H1 (cell line): ENCODE measurements at regions not wholly inside any gene's neighbourhood (a gene's known extent, or its start where the extent isn't known, plus 50 kb on each side); places are given as distances from the start of the nearest gene placed in this dataset.

Experiments used
- CTCF ChIA-PET: fragments of 300-600 bp; sonication (Branson Sonifier 250); formaldehyde crosslinking; loops from one replicate; lab custom pipeline; 2021; ENCODE audit not compliant: partially characterized antibody; lab: Charles Lee
- POLR2A ChIA-PET: fragments of 300-600 bp; sonication (Branson Sonifier 250); formaldehyde crosslinking; loops from one replicate; lab custom pipeline; 2021; ENCODE audit warnings: inconsistent platforms; ENCODE audit not compliant: partially characterized antibody; lab: Charles Lee
- DNase-seq, 2 experiments: peaks; one replicate each; pipeline versions ENCODE4 v3.0.0 to v3.0.0-alpha.2; 2010 to 2022; ENCODE audit warnings: low spot score in 2 of 2, low read depth in 1 of 2, mixed read lengths in 1 of 2
- FAIRE-seq: peaks from 2 replicates; lab custom pipeline; 2011; peaks lifted over from hg19 to GRCh38; lab: Jason Lieb, UNC
- H2AFZ ChIP-seq: 2 replicates; pipeline ENCODE4 v1.8.1; 2012; ENCODE audit warnings: low read length, inconsistent platforms
- H2AK5ac ChIP-seq: 2 replicates; pipeline ENCODE4 v1.6.1; 2013; ENCODE audit warnings: low read depth, low read length
- H2BK120ac ChIP-seq: replicated peaks from 2 replicates; pipeline ENCODE3; 2013; ENCODE audit warnings: low read depth, low read length, inconsistent platforms
- H2BK12ac ChIP-seq: 2 replicates; pipeline ENCODE4 v1.6.1; 2013; ENCODE audit warnings: low read depth, low read length
- H2BK15ac ChIP-seq: 2 replicates; pipeline ENCODE4 v1.6.1; 2013; ENCODE audit warnings: low read length
- H2BK20ac ChIP-seq: 2 replicates; pipeline ENCODE4 v1.6.1; 2013; ENCODE audit warnings: low read length
- H2BK5ac ChIP-seq: 2 replicates; pipeline ENCODE4 v1.6.1; 2013; ENCODE audit warnings: low read depth, low read length
- H3K14ac ChIP-seq: 2 replicates; pipeline ENCODE4 v1.6.1; 2013; ENCODE audit warnings: inconsistent platforms; ENCODE audit not compliant: insufficient read length
- H3K18ac ChIP-seq: 2 replicates; pipeline ENCODE4 v1.6.1; 2013; ENCODE audit warnings: low read length; ENCODE audit errors: extremely low read depth
- H3K23ac ChIP-seq: 2 replicates; pipeline ENCODE4 v1.6.1; 2013; ENCODE audit warnings: inconsistent platforms; ENCODE audit not compliant: insufficient read length
- H3K23me2 ChIP-seq: 2 replicates; pipeline ENCODE4 v1.6.1; 2013; ENCODE audit warnings: low read depth, low read length
- H3K27ac ChIP-seq: 2 replicates; pipeline ENCODE4 v1.6.1; 2011; ENCODE audit warnings: low read depth, low read length, inconsistent platforms
- H3K27me3 ChIP-seq, 4 experiments: replicated peaks in 1 of 4; 1 replicate in 1 of 4; 2 replicates in 3 of 4; pipeline versions ENCODE4 v1.6.1 to v1.8.1; 2011 to 2013; ENCODE audit warnings: low read length in 3 of 4, mild to moderate bottlenecking in 3 of 4, inconsistent platforms in 2 of 4, mixed read lengths in 2 of 4, moderate library complexity in 1 of 4; ENCODE audit not compliant: control insufficient read depth in 3 of 4, insufficient read depth in 3 of 4; ENCODE audit errors: extremely low read depth in 1 of 4
- H3K36me3 ChIP-seq, 4 experiments: 2 replicates each; pipeline versions ENCODE4 v1.6.1 to v1.8.1; 2011 to 2013; ENCODE audit warnings: mild to moderate bottlenecking in 4 of 4, low read length in 3 of 4, moderate library complexity in 2 of 4, control low read depth in 1 of 4, inconsistent platforms in 1 of 4; ENCODE audit not compliant: insufficient read depth in 4 of 4, control insufficient read depth in 2 of 4
- H3K4ac ChIP-seq: replicated peaks from 2 replicates; pipeline ENCODE3; 2013; ENCODE audit warnings: low read length, low read depth, mixed read lengths, inconsistent platforms; ENCODE audit not compliant: insufficient read length
- H3K4me1 ChIP-seq, 4 experiments: replicated peaks in 1 of 4; 1 replicate in 1 of 4; 2 replicates in 3 of 4; pipeline versions ENCODE4 v1.6.1 to v1.8.1; 2011 to 2013; ENCODE audit warnings: low read length in 3 of 4, inconsistent platforms in 2 of 4, mixed read lengths in 1 of 4; ENCODE audit not compliant: insufficient read depth in 4 of 4, control insufficient read depth in 3 of 4
- H3K4me2 ChIP-seq, 2 experiments: 2 replicates each; pipeline versions ENCODE4 v1.6.1 to v1.8.1; 2011 to 2013; ENCODE audit warnings: low read depth in 2 of 2, low read length in 2 of 2, control low read depth in 1 of 2, inconsistent platforms in 1 of 2, mild to moderate bottlenecking in 1 of 2; ENCODE audit not compliant: insufficient read depth in 1 of 2
- H3K4me3 ChIP-seq, 4 experiments: fragments of 200-600, 300-600 bp in 1 of 4; sonication (generic), shearing (Covaris generic), sonication (Bioruptor Twin) in 1 of 4; 2 replicates each; pipeline versions ENCODE4 v1.5.1 to v1.8.1; 2011 to 2016; ENCODE audit warnings: low read length in 4 of 4, low read depth in 3 of 4, control low read depth in 2 of 4, inconsistent platforms in 2 of 4, mild to moderate bottlenecking in 2 of 4, mixed read lengths in 1 of 4, moderate library complexity in 1 of 4; ENCODE audit not compliant: insufficient read depth in 2 of 4; ENCODE audit errors: extremely low read depth in 1 of 4
- H3K56ac ChIP-seq: replicated peaks from 2 replicates; pipeline ENCODE3; 2013; ENCODE audit warnings: low read depth, mild to moderate bottlenecking, mixed read lengths, low read length, inconsistent platforms; ENCODE audit not compliant: insufficient read length
- H3K79me1 ChIP-seq: 2 replicates; pipeline ENCODE4 v1.6.1; 2013; ENCODE audit warnings: low read depth, low read length, control low read depth
- H3K79me2 ChIP-seq, 2 experiments: 2 replicates each; pipeline versions ENCODE4 v1.6.1 to v1.8.1; 2012 to 2013; ENCODE audit warnings: low read length in 2 of 2, mild to moderate bottlenecking in 2 of 2, inconsistent platforms in 1 of 2; ENCODE audit not compliant: insufficient read depth in 2 of 2, control insufficient read depth in 1 of 2
- H3K9ac ChIP-seq, 4 experiments: replicated peaks in 1 of 4; 1 replicate in 1 of 4; 2 replicates in 3 of 4; pipeline versions ENCODE4 v1.6.1 to v1.8.1; 2011 to 2013; ENCODE audit warnings: low read depth in 3 of 4, low read length in 3 of 4, control low read depth in 2 of 4, mild to moderate bottlenecking in 2 of 4, moderate library complexity in 2 of 4, inconsistent platforms in 1 of 4; ENCODE audit errors: extremely low read depth in 1 of 4
- H3K9me3 ChIP-seq, 2 experiments: 2 replicates each; pipeline versions ENCODE4 v1.6.1 to v1.8.1; 2012 to 2013; ENCODE audit warnings: mild to moderate bottlenecking in 2 of 2, moderate library complexity in 2 of 2, control low read depth in 1 of 2, inconsistent platforms in 1 of 2, low read depth in 1 of 2, low read length in 1 of 2, mixed read lengths in 1 of 2; ENCODE audit not compliant: insufficient read depth in 2 of 2
- H4K20me1 ChIP-seq, 2 experiments: replicated peaks in 1 of 2; 2 replicates each; pipeline versions ENCODE3 to v1.8.1; 2011 to 2013; ENCODE audit warnings: inconsistent platforms in 2 of 2, low read length in 2 of 2, mild to moderate bottlenecking in 1 of 2; ENCODE audit not compliant: insufficient read depth in 2 of 2, control insufficient read depth in 1 of 2
- H4K5ac ChIP-seq: 2 replicates; pipeline ENCODE4 v1.6.1; 2013; ENCODE audit warnings: low read length, low read depth, mixed read lengths, inconsistent platforms; ENCODE audit not compliant: insufficient read length
- H4K8ac ChIP-seq: 2 replicates; pipeline ENCODE4 v1.8.0; 2013; ENCODE audit warnings: mild to moderate bottlenecking, moderate library complexity, low read length, inconsistent platforms; ENCODE audit not compliant: insufficient read depth; ENCODE audit errors: extremely low read depth
- H4K91ac ChIP-seq: replicated peaks from 2 replicates; pipeline ENCODE3; 2013; ENCODE audit warnings: low read length, mixed read lengths, inconsistent platforms; ENCODE audit not compliant: insufficient read length
- ATF2 ChIP-seq: IDR thresholded peaks from 2 replicates; pipeline ENCODE4 v1.6.1; 2012; ENCODE audit warnings: low read length, inconsistent platforms
- BACH1 ChIP-seq: IDR thresholded peaks from 2 replicates; pipeline ENCODE4 v1.6.1; 2012; ENCODE audit warnings: low read length, improper control_type of control experiment
- HDAC2 ChIP-seq, 2 experiments: fragments of 300-600 bp in 1 of 2; sonication (generic) in 1 of 2; IDR thresholded peaks; 2 replicates each; pipeline ENCODE4 v1.6.1; 2011 to 2012; ENCODE audit warnings: low read depth in 2 of 2, low read length in 2 of 2, mild to moderate bottlenecking in 2 of 2, moderate library complexity in 2 of 2, borderline replicate concordance in 1 of 2, inconsistent platforms in 1 of 2
- WGBS, 2 experiments: shearing (Covaris generic) in 1 of 2; methylation state at CpG; one replicate each; pipeline versions ENCODE4 v1.1.6 to v1.1.7; 2013 to 2015; ENCODE audit warnings: low lambda C conversion rate in 2 of 2, mixed read lengths in 2 of 2, inconsistent platforms in 1 of 2, low coverage in 1 of 2, missing lambda C conversion rate in 1 of 2; ENCODE audit not compliant: insufficient replicate concordance in 2 of 2, insufficient coverage in 1 of 2, insufficient read length in 1 of 2; ENCODE audit errors: extremely low coverage in 1 of 2, missing lambda C conversion rate in 1 of 2; 5-methylcytosine and 5-hydroxymethylcytosine counted together
- TF ChIP-seq, protein P1 (sequence below): IDR thresholded peaks from 2 replicates; pipeline ENCODE4 v1.6.1; 2011; ENCODE audit warnings: low read depth, mild to moderate bottlenecking, low read length; ENCODE audit not compliant: insufficient read depth
- TF ChIP-seq, protein P2 (sequence below): IDR thresholded peaks from 2 replicates; pipeline ENCODE4 v1.6.1; 2012; ENCODE audit warnings: inconsistent platforms

DNA sequence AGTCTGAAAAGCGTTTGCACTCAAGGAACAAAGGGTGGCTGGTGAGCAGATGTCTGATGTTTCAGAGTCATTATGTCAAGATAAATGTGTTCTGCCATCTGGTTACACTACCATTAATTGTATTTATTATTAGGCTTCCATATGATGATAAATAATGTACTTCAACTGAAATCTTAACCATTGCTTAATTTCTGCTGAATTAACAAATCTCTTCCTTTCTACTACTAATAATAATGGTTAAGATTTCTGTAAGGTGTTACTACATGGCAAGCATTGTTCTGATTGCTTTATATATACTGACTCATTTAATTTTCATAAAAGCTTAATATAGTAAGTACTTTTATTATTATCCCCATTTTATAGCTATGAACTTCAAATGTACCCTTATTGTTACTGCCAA is 68.4 kb upstream of the GALNT15 start:
- Histone ChIP-seq H3K79me1 (no peaks in the 10 kb centered on the region), H2BK120ac (no peak overlapping the region), H3K23me2 (no peaks in the 10 kb centered on the region), H3K36me3 (no peaks in the 10 kb centered on the region), H2BK12ac (no peak overlapping the region), H2BK5ac (no peak overlapping the region), H4K5ac (no peak overlapping the region), H2BK15ac (no peak overlapping the region), H4K91ac (no peak overlapping the region), H3K56ac (no peak overlapping the region), H3K79me2 (no peaks in the 10 kb centered on the region), H3K27me3 (no peaks in the 10 kb centered on the region), H3K4me2 (no peak overlapping the region), H2AFZ (no peak overlapping the region), H3K4ac (no peak overlapping the region), H3K18ac (no peak overlapping the region), H3K14ac (no peak overlapping the region), H3K9me3 (no peaks in the 10 kb centered on the region), H3K23ac (no peak overlapping the region), H3K27ac (no peak overlapping the region), H3K4me1 (no peaks in the 10 kb centered on the region), H4K20me1 (no peaks in the 10 kb centered on the region), H2AK5ac (no peak overlapping the region), H2BK20ac (no peak overlapping the region), H3K9ac (no peak overlapping the region), H3K4me3 (no peak overlapping the region), H4K8ac (no peak overlapping the region)
- TF ChIP-seq ATF2, result no peak
- no peak for TF ChIP-seq HDAC2 (IDR thresholded peaks at IDR 0.05; ENCODE audit: borderline replicate concordance in 1 of 2, low read depth in 2 of 2, low read length in 2 of 2)
- TF ChIP-seq, protein P1, sequence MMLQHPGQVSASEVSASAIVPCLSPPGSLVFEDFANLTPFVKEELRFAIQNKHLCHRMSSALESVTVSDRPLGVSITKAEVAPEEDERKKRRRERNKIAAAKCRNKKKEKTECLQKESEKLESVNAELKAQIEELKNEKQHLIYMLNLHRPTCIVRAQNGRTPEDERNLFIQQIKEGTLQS, result no peak
- TF ChIP-seq, protein P2, sequence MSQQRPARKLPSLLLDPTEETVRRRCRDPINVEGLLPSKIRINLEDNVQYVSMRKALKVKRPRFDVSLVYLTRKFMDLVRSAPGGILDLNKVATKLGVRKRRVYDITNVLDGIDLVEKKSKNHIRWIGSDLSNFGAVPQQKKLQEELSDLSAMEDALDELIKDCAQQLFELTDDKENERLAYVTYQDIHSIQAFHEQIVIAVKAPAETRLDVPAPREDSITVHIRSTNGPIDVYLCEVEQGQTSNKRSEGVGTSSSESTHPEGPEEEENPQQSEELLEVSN, result no peak
- TF ChIP-seq BACH1, result no peak
- WGBS, 2 experiments, result 86% methylated on average over 1 of the region's 1 CpG; no CpG with 5 or more reads in 1 of the 2 experiments
- CTCF ChIA-PET, result interaction anchor here (1.6 kb wide), 1 partner anchor 19 kb away, joined by 3 read pairs; no protein-coding TSS in a partner anchor
- POLR2A ChIA-PET, result no interaction called here
- no peak for FAIRE-seq
- no peak for DNase-seq
